Stomach (tissue), 8 donors: ENCODE measurements at regions not wholly inside any gene's neighbourhood (a gene's known extent, or its start where the extent isn't known, plus 50 kb on each side); places are given as distances from the start of the nearest gene placed in this dataset.

Experiments used
- DNase-seq, 2 donors: peaks; one replicate each; pipeline versions ENCODE4 v3.0.0 to v3.0.0-alpha.2; 2013 to 2019
- H3K27ac ChIP-seq, 5 donors: fragments of 200-600 bp in 4 of 5; sonication (generic) in 4 of 5; one replicate each; pipeline ENCODE4 v1.5.1; 2013 to 2019; ENCODE audit warnings: mild to moderate bottlenecking in 1 of 5, moderate library complexity in 1 of 5
- H3K27me3 ChIP-seq, 3 donors: fragments of 200-600 bp; sonication (generic); one replicate each; pipeline ENCODE4 v1.5.1; 2017 to 2019; ENCODE audit warnings: mixed run types in 1 of 3
- H3K36me3 ChIP-seq, 4 donors: fragments of 200-600 bp; sonication (generic); 1 replicate in 3 of 4; 2 replicates in 1 of 4; pipeline ENCODE4 v1.5.1; 2016 to 2019
- H3K4me1 ChIP-seq, 4 donors: fragments of 200-600 bp; sonication (generic); one replicate each; pipeline ENCODE4 v1.5.1; 2016 to 2019
- H3K4me3 ChIP-seq, 4 donors: fragments of 200-600 bp; sonication (generic) in 3 of 4; one replicate each; pipeline ENCODE4 v1.5.1; 2016 to 2019; ENCODE audit warnings: mild to moderate bottlenecking in 1 of 4
- H3K9me3 ChIP-seq, 4 donors: fragments of 200-600 bp; sonication (generic); one replicate each; pipeline ENCODE4 v1.5.1; 2016 to 2019
- EP300 ChIP-seq: sonication (generic); formaldehyde crosslinking; IDR thresholded peaks from one replicate; pipeline ENCODE4 v1.6.1; 2017; ENCODE audit warnings: antibody characterized with exemption
- POLR2A ChIP-seq, 4 donors: fragments of 450-650 bp; IDR thresholded peaks; one replicate each; pipeline ENCODE4 v1.6.1; 2016; ENCODE audit warnings: antibody characterized with exemption in 4 of 4, control low read depth in 2 of 4, mild to moderate bottlenecking in 1 of 4, moderate library complexity in 1 of 4
- POLR2AphosphoS5 ChIP-seq, 3 donors: sonication (generic); formaldehyde crosslinking; IDR thresholded peaks; one replicate each; pipeline ENCODE4 v1.6.1; 2016; ENCODE audit warnings: antibody characterized with exemption in 3 of 3
- WGBS, 5 donors: extraction: QIAGEN DNeasy Blood & Tissue Kit in 3 of 5; methylation state at CpG; one replicate each; pipeline versions ENCODE4 v1.1.5 to v1.1.7; 2013 to 2018; 5-methylcytosine and 5-hydroxymethylcytosine counted together
- intact Hi-C: fragments of 100-400 bp; cut with DNase I; formaldehyde crosslinking; loops from one replicate; pipeline ENCODE4 v1.15.1; 2023; ENCODE audit warnings: low total_unique reads
- TF ChIP-seq, protein P1 (sequence below), 7 experiments: fragments of 450-650 bp in 4 of 7; fragments of 200-600 bp in 3 of 7; sonication (generic) in 3 of 7; IDR thresholded peaks; one replicate each; pipeline ENCODE4 v1.5.1; 2016 to 2019; ENCODE audit warnings: antibody characterized with exemption in 7 of 7, control low read depth in 2 of 7, mild to moderate bottlenecking in 1 of 7
- donor health status: healthy with polysubstance abuse.
- donor health status: Bipolar disorder and iron deficiency.
- donor health status: healthy.

DNA sequence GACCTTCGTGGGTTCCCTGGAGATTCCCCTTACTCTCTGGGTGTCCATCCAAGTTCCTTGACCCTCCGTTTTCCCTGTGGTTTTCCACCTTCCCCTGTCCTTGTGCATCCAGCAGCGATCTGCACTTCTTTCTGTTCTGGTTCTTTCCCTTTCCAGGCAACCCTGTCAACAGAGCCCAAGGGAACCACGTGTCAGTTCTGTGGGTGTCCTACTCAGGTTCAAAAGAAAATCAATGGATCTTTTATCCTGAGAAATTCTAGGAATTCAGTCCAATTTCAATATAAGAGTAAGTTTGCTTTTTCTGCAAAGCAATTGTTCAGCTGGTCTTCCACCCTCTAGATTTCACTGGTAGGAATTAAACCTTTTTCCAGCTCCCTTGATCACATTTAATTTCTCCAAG is 1394.8 kb upstream of the SLC10A2 start:
- Histone ChIP-seq H3K36me3 (no peaks in the 10 kb centered on the region), H3K9me3 (no peaks in the 10 kb centered on the region), H3K4me1 (no peaks in the 10 kb centered on the region), H3K27me3 (no peaks in the 10 kb centered on the region), H3K27ac (no peak overlapping the region), H3K4me3 (no peak overlapping the region)
- no peak for DNase-seq
- intact Hi-C loops = no loop called here
- WGBS, 5 donors = 52 to 62% (median 59%) methylated on average over 4 of the region's 4 CpGs
- TF ChIP-seq, protein P1, sequence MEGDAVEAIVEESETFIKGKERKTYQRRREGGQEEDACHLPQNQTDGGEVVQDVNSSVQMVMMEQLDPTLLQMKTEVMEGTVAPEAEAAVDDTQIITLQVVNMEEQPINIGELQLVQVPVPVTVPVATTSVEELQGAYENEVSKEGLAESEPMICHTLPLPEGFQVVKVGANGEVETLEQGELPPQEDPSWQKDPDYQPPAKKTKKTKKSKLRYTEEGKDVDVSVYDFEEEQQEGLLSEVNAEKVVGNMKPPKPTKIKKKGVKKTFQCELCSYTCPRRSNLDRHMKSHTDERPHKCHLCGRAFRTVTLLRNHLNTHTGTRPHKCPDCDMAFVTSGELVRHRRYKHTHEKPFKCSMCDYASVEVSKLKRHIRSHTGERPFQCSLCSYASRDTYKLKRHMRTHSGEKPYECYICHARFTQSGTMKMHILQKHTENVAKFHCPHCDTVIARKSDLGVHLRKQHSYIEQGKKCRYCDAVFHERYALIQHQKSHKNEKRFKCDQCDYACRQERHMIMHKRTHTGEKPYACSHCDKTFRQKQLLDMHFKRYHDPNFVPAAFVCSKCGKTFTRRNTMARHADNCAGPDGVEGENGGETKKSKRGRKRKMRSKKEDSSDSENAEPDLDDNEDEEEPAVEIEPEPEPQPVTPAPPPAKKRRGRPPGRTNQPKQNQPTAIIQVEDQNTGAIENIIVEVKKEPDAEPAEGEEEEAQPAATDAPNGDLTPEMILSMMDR (IDR thresholded peaks at IDR 0.05) = no peak
- no peak for TF ChIP-seq POLR2A (IDR thresholded peaks at IDR 0.05)
- TF ChIP-seq POLR2AphosphoS5 (IDR thresholded peaks at IDR 0.05) = no peak
- TF ChIP-seq EP300 = no peak

DNA sequence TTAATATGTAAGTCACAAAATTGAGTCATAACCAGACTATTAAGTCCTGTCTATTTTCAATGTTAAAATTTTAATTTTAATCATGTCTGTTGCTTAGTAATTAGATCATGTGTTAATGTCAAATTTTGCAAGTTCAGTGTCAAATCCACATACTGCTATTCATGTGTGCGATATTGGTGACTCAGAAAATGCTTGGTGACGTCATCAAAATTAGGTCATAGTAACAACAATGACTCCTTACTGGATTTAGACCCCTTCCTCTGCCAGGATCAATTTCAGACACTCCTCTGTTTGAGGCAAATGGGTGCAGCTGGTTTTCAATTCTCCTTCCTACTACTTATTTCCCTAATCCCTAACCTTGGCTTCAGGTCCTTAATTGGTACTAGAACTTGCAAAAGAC is 1394.3 kb upstream of the SLC10A2 start:
- Histone ChIP-seq H3K27me3 (no peaks in the 10 kb centered on the region), H3K9me3 (no peaks in the 10 kb centered on the region), H3K4me3 (no peak overlapping the region), H3K4me1 (no peaks in the 10 kb centered on the region), H3K27ac (no peak overlapping the region), H3K36me3 (no peaks in the 10 kb centered on the region)
- WGBS, 5 donors = 67 to 81% (median 73%) methylated on average over 2 of the region's 2 CpGs
- intact Hi-C loops = no loop called here
- TF ChIP-seq POLR2A (IDR thresholded peaks at IDR 0.05) (no peak), EP300 (no peak)
- TF ChIP-seq, protein P1 (IDR thresholded peaks at IDR 0.05) = no peak
- DNase-seq = no peak

DNA sequence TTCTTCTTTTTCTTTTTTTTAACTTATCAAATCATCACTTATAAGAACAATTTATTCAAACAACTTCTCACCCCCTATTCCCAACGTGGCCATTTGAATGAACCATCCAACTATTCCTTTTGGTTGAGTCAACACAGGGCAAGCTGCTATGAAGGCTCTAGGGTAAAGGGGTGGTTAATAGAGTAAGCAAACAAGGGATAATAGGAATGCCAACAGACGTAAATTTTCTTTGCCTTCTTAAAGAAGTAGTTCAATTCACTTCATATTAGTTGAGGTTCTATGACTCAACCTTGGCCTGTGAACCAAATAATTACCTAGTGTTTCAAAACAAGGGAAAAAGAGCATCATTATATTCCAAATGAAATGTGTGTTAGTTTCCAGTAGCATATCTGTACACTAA is 1383.8 kb upstream of the SLC10A2 start:
- no peaks in the 10 kb centered on the region for H3K4me1 ChIP-seq
- H3K36me3 ChIP-seq = no peaks in the 10 kb centered on the region
- H3K4me3 ChIP-seq = no peak overlapping the region
- 36 to 64% (median 57%) methylated on average over 2 of the region's 2 CpGs for WGBS, 5 donors
- H3K27me3 ChIP-seq = no peaks in the 10 kb centered on the region
- intact Hi-C loops = no loop called here
- TF ChIP-seq, protein P1 (IDR thresholded peaks at IDR 0.05) = no peak
- TF ChIP-seq POLR2A (IDR thresholded peaks at IDR 0.05) = no peak
- no peak for TF ChIP-seq EP300
- TF ChIP-seq POLR2AphosphoS5 (IDR thresholded peaks at IDR 0.05) = no peak
- H3K9me3 ChIP-seq = peaks cover 0 to 5% (median 0%) of the 10 kb centered on the region in 4 donors
- H3K27ac ChIP-seq = no peak overlapping the region
- DNase-seq = no peak

DNA sequence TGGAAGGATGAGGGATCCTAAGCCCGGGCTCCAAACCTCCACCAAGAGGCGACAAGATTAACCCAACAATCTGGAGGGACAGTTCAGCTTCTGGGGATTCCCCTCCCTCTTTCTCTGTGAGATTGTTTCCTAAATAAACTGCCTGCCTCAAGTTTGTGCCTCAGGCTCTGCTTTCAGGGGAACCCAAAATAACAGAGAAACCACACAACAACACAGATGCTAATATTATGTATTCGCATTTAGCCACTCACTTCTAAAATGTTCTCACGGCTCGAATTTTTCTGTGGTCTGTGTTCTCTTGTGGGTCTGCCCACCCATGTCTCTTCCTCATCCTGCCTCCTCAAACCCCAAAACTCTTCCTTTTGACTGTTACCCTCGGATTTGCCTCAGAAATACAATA is 1381.1 kb upstream of the SLC10A2 start:
- no peaks in the 10 kb centered on the region for H3K4me1 ChIP-seq
- no peak for DNase-seq
- TF ChIP-seq, protein P1 (IDR thresholded peaks at IDR 0.05) = no peak
- TF ChIP-seq EP300 = no peak
- TF ChIP-seq POLR2AphosphoS5 (IDR thresholded peaks at IDR 0.05) = no peak
- TF ChIP-seq POLR2A (IDR thresholded peaks at IDR 0.05) = no peak
- intact Hi-C loops = no loop called here
- no peak overlapping the region for H3K4me3 ChIP-seq
- no peaks in the 10 kb centered on the region for H3K36me3 ChIP-seq
- peaks cover 0 to 5% (median 0%) of the 10 kb centered on the region in 4 donors for H3K9me3 ChIP-seq
- no peak overlapping the region for H3K27ac ChIP-seq
- WGBS, 5 donors = 74 to 87% (median 78%) methylated on average over 6 of the region's 6 CpGs
- no peaks in the 10 kb centered on the region for H3K27me3 ChIP-seq
